H1 (cell line): ENCODE measurements at regions not wholly inside any gene's neighbourhood (a gene's known extent, or its start where the extent isn't known, plus 50 kb on each side); places are given as distances from the start of the nearest gene placed in this dataset.

Experiments used
- CBX8 ChIP-seq: fragments of 300-800, 300-1000 bp; sonication (generic); IDR thresholded peaks from 2 replicates; pipeline ENCODE4 v1.7.1; 2016; ENCODE audit warnings: low read depth, low read length, borderline replicate concordance
- EGR1 ChIP-seq: IDR thresholded peaks from 2 replicates; pipeline ENCODE4 v1.6.1; 2011; ENCODE audit warnings: low read depth, low read length, borderline replicate concordance
- FOSL1 ChIP-seq: IDR thresholded peaks from 2 replicates; pipeline ENCODE4 v1.6.1; 2011; ENCODE audit warnings: mild to moderate bottlenecking, low read depth, low read length, moderate library complexity; ENCODE audit not compliant: insufficient read depth
- GTF2F1 ChIP-seq: IDR thresholded peaks from 2 replicates; pipeline ENCODE4 v1.6.1; 2012; ENCODE audit warnings: low read depth, low read length, improper control_type of control experiment, borderline replicate concordance
- PHF8 ChIP-seq: fragments of 200-600 bp; sonication (generic); conservative IDR thresholded peaks from 2 replicates; pipeline ENCODE4 v1.7.1; 2012; ENCODE audit warnings: low read depth, mild to moderate bottlenecking, inconsistent platforms, low read length, moderate library complexity
- POU5F1 ChIP-seq: IDR thresholded peaks from 2 replicates; pipeline ENCODE4 v1.6.1; 2011; ENCODE audit warnings: low read depth, mild to moderate bottlenecking, low read length, moderate library complexity
- RAD21 ChIP-seq, 2 experiments: IDR thresholded peaks in 1 of 2; conservative IDR thresholded peaks in 1 of 2; 2 replicates each; pipeline ENCODE4 v1.6.1; 2011; ENCODE audit warnings: low read depth in 2 of 2, low read length in 2 of 2, improper control_type of control experiment in 1 of 2, inconsistent platforms in 1 of 2, mild to moderate bottlenecking in 1 of 2, moderate library complexity in 1 of 2
- RXRA ChIP-seq: IDR thresholded peaks from 2 replicates; pipeline ENCODE4 v1.6.1; 2011; ENCODE audit warnings: low read depth, mild to moderate bottlenecking, low read length, moderate library complexity; ENCODE audit not compliant: insufficient read depth
- TF ChIP-seq, protein P1 (sequence below): IDR thresholded peaks from 2 replicates; pipeline ENCODE4 v1.6.1; 2012; ENCODE audit warnings: low read length, inconsistent platforms

DNA sequence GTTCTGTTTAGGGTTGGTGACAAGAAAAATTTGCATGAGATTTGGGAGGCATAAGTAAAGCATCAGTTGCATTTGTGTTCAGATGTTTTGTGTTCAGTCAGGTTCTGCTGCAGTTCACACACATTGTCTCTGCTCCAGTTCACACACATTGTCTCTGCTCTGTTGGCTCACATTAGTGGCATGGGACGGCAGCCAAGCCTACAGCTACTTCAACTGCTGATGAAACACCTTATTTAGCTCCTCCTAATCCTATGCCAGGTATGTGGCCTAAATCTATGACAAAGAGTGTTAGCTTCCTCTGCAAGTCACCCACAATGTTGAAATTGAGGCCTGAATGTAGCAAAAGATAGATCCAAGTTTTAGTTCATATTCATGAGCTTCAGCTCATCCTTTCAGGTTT lies 278.1 kb upstream of the SYNCRIP start (continued):
- TF ChIP-seq POU5F1 (no peak), GTF2F1 (no peak), FOSL1 (no peak), RAD21 (IDR thresholded peaks at IDR 0.05 in 1 of 2, conservative IDR thresholded peaks at IDR 0.05 in 1 of 2; ENCODE audit: low read depth in 2 of 2, low read length in 2 of 2) (no peak), PHF8 (no peak), EGR1 (no peak), CBX8 (no peak), RXRA (no peak)
- TF ChIP-seq, protein P1, sequence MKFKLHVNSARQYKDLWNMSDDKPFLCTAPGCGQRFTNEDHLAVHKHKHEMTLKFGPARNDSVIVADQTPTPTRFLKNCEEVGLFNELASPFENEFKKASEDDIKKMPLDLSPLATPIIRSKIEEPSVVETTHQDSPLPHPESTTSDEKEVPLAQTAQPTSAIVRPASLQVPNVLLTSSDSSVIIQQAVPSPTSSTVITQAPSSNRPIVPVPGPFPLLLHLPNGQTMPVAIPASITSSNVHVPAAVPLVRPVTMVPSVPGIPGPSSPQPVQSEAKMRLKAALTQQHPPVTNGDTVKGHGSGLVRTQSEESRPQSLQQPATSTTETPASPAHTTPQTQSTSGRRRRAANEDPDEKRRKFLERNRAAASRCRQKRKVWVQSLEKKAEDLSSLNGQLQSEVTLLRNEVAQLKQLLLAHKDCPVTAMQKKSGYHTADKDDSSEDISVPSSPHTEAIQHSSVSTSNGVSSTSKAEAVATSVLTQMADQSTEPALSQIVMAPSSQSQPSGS = no peak
